ENCODE measurements at regions not wholly inside any gene's neighbourhood (a gene's known extent, or its start where the extent isn't known, plus 50 kb on each side); places are given as distances from the start of the nearest gene placed in this dataset.

DNA sequence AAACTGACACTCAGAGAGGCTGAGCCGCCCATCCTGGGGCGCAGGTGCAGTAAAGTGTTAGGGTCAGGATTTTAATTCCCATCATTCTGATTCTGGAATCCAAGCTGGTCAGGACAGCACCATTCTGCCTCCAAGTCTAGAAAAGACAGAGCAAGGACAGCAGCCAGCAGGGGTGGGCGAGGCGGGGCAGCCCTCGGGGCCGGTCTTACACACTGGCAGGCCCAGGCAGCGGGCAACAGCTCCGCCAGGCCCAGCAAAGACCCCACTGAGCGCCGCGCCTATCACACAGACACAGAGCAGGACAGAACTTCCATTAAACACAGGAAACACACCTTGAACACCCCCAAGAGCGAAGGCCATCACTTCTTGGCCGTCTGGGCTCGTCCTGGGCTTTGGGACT is 66.5 kb upstream of the RXRA start:
- intact Hi-C loops (cut with DNase I), result no loop called here
- H3K36me3 ChIP-seq, result no peaks in the 10 kb centered on the region
- TF ChIP-seq, protein P1, sequence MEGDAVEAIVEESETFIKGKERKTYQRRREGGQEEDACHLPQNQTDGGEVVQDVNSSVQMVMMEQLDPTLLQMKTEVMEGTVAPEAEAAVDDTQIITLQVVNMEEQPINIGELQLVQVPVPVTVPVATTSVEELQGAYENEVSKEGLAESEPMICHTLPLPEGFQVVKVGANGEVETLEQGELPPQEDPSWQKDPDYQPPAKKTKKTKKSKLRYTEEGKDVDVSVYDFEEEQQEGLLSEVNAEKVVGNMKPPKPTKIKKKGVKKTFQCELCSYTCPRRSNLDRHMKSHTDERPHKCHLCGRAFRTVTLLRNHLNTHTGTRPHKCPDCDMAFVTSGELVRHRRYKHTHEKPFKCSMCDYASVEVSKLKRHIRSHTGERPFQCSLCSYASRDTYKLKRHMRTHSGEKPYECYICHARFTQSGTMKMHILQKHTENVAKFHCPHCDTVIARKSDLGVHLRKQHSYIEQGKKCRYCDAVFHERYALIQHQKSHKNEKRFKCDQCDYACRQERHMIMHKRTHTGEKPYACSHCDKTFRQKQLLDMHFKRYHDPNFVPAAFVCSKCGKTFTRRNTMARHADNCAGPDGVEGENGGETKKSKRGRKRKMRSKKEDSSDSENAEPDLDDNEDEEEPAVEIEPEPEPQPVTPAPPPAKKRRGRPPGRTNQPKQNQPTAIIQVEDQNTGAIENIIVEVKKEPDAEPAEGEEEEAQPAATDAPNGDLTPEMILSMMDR (IDR thresholded peaks at IDR 0.05), result no peak
- H3K4me1 ChIP-seq, result no peaks in the 10 kb centered on the region
- H3K4me3 ChIP-seq, result no peak overlapping the region
- H3K27ac ChIP-seq, result no peak overlapping the region
- H3K27me3 ChIP-seq, result no peaks in the 10 kb centered on the region
- H3K9me3 ChIP-seq, result no peaks in the 10 kb centered on the region
- no peak for DNase-seq
- no peak for ATAC-seq

DNA sequence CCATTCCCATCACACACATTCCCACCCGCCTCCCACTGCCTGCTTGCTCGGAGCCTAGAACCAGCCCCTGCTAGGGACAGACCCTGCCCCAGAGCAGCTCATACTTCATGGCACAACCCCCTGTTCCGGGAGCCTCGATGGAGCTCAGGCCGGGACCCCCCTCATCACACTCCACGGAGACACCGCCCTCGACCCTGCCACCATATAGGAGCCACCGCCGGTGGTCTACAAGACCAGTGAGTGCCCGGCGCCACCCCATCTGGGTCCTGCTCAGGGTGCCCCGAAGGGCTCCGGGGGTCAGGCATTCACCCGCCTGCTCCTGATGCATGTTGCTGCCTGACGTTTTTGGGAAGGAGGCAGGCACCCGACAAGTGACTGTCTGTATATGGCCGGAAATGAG is 65.5 kb upstream of the RXRA start:
- intact Hi-C loops (cut with DNase I), result no loop called here

DNA sequence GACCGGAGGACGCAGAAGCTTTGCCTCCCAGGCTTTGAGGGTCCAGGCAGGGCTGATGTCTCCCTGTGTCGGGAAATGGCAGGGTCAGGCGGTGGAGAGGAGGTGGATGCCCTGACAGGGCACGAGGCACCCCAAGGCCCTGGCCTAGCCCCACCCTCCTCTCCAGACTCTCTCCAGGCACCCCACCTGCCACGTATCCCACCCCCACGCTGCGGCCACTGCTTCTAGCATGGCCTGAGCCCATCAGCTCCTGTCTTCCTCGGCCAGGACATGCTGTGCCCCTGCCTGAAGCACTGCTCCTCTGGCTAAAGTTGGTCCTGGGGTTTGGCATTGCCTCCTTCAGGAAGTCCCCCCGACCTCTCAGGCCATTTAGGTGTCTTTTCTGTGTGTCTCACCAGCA is 64.2 kb upstream of the RXRA start:
- Histone ChIP-seq H3K4me1 (no peaks in the 10 kb centered on the region), H3K4me3 (no peak overlapping the region), H3K27me3 (no peaks in the 10 kb centered on the region), H3K36me3 (no peaks in the 10 kb centered on the region), H3K9me3 (no peaks in the 10 kb centered on the region), H3K27ac (no peak overlapping the region)
- intact Hi-C loops (cut with DNase I), result no loop called here
- TF ChIP-seq, protein P1 (IDR thresholded peaks at IDR 0.05), result no peak
- ATAC-seq, result no peak
- DNase-seq, result no peak

More for the DNA sequence above, 65.5 kb upstream of the RXRA start:
- Histone ChIP-seq H3K27ac (no peak overlapping the region), H3K4me3 (no peak overlapping the region), H3K9me3 (no peaks in the 10 kb centered on the region), H3K27me3 (no peaks in the 10 kb centered on the region), H3K4me1 (no peaks in the 10 kb centered on the region), H3K36me3 (no peaks in the 10 kb centered on the region)
- DNase-seq, result no peak
- TF ChIP-seq, protein P1 (IDR thresholded peaks at IDR 0.05), result no peak
- no peak for ATAC-seq

DNA sequence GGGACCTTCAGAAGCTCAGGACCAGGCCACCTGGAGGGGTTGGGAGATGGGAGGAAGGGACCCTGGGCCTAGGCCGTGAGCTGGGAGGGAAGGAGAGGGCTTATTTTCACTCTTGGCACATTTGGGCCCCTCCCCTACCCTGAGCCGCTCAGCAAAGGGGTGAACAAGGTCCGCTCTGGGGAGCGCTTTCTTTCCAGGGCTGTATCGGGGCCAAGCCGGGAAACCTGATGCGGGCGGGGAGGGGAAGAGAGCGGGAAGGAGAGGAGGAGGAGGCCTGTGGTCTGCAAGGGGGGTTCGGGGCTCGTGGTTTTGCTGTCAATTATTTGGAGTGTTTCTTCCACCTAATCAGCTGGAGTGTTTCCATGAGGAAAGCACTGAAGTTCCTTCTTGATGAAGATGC is 62.7 kb upstream of the RXRA start:
- no peak for DNase-seq
- intact Hi-C loops (cut with DNase I), result no loop called here

DNA sequence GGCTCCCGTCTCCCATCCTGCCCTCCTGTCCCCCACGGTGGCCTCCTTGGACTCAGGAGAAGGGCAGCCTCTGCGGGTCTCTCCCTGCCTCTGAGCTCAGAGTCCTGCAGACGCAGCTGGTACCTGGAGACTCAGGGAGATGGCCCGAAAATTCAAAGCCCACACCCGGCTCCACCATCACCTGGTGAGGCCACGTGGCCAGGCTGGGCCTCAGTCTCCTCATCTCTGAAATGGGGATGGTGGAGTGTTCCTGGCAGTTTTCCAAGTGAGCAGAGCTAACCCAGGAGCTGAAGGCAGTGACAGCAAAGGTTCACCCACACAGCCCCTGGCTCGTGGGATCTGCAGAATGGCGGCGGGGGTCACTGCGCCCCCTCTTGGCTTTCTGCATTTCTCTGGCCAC is 62.1 kb upstream of the RXRA start:
- intact Hi-C loops (cut with DNase I), result no loop called here
- Histone ChIP-seq H3K27me3 (no peaks in the 10 kb centered on the region), H3K27ac (no peak overlapping the region), H3K9me3 (no peaks in the 10 kb centered on the region), H3K4me3 (no peak overlapping the region), H3K36me3 (no peaks in the 10 kb centered on the region), H3K4me1 (no peaks in the 10 kb centered on the region)
- TF ChIP-seq, protein P1 (IDR thresholded peaks at IDR 0.05), result no peak
- DNase-seq (no peak), ATAC-seq (no peak)

More for the DNA sequence above, 62.7 kb upstream of the RXRA start:
- no peak overlapping the region for H3K27ac ChIP-seq
- no peaks in the 10 kb centered on the region for H3K4me1 ChIP-seq
- H3K4me3 ChIP-seq, result no peak overlapping the region
- no peaks in the 10 kb centered on the region for H3K27me3 ChIP-seq
- no peak for ATAC-seq
- TF ChIP-seq, protein P1 (IDR thresholded peaks at IDR 0.05), result no peak
- H3K36me3 ChIP-seq, result no peaks in the 10 kb centered on the region
- no peaks in the 10 kb centered on the region for H3K9me3 ChIP-seq

DNA sequence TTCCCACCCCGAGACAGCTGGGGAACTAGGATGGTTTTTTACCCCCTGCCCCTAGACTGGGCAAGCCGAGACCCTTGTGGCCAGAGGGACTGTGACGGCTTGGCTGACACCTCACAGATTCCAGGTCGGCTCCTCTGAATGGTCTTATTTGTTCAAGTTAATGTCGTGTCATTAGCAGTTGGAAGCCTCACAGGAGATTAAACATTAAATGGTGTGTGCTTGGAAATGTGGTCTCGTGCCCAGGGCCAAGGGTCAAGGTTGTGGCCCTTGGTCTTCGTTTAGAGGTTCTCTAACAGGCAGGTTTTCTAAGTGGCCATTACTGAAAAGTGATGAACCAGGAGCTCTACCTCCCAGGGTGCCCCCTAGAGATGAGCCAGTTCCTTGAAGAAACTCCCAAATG is 61.2 kb upstream of the RXRA start:
- no peaks in the 10 kb centered on the region for H3K36me3 ChIP-seq
- no peaks in the 10 kb centered on the region for H3K27me3 ChIP-seq
- intact Hi-C loops (cut with DNase I), result no loop called here
- H3K27ac ChIP-seq, result no peak overlapping the region
- H3K4me3 ChIP-seq, result no peak overlapping the region
- no peak for ATAC-seq
- H3K4me1 ChIP-seq, result no peaks in the 10 kb centered on the region
- TF ChIP-seq, protein P1 (IDR thresholded peaks at IDR 0.05), result no peak
- H3K9me3 ChIP-seq, result no peaks in the 10 kb centered on the region
- no peak for DNase-seq
